Tibial artery (tissue), 4 donors: ENCODE measurements at regions not wholly inside any gene's neighbourhood (a gene's known extent, or its start where the extent isn't known, plus 50 kb on each side); places are given as distances from the start of the nearest gene placed in this dataset.
A peak's percentile ranks its signal among the peaks of the same experiment; 100 is the strongest.

Experiments used
- DNase-seq, 2 donors: peaks; one replicate each; pipeline ENCODE4 v3.0.0-alpha.2; 2019
- H3K27ac ChIP-seq, 2 donors: fragments of 200-600 bp; sonication (generic) in 1 of 2; 1 replicate in 1 of 2; 2 replicates in 1 of 2; pipeline ENCODE4 v1.5.1; 2018 to 2019; ENCODE audit warnings: mild to moderate bottlenecking in 1 of 2
- H3K27me3 ChIP-seq, 2 donors: fragments of 200-600 bp; sonication (generic) in 1 of 2; one replicate each; pipeline versions ENCODE4 v1.5.1 to v1.6.0; 2016 to 2019
- H3K36me3 ChIP-seq, 3 donors: fragments of 200-600 bp; sonication (generic) in 2 of 3; one replicate each; pipeline ENCODE4 v1.5.1; 2016 to 2019; ENCODE audit warnings: mild to moderate bottlenecking in 2 of 3
- H3K4me1 ChIP-seq, 4 donors: fragments of 200-600 bp; sonication (generic) in 2 of 4; 1 replicate in 3 of 4; 2 replicates in 1 of 4; pipeline ENCODE4 v1.5.1; 2016 to 2019
- H3K4me3 ChIP-seq, 2 donors: fragments of 200-600 bp; sonication (generic) in 1 of 2; 1 replicate in 1 of 2; 2 replicates in 1 of 2; pipeline ENCODE4 v1.5.1; 2018 to 2019; ENCODE audit warnings: mild to moderate bottlenecking in 2 of 2
- H3K9me3 ChIP-seq, 3 donors: fragments of 200-600 bp; sonication (generic) in 1 of 3; one replicate each; pipeline ENCODE4 v1.5.1; 2016 to 2019
- CTCF ChIP-seq, 2 experiments: fragments of 200-600 bp in 1 of 2; fragments of 450-650 bp in 1 of 2; IDR thresholded peaks; one replicate each; pipeline ENCODE4 v1.5.1; 2017 to 2019; ENCODE audit warnings: antibody characterized with exemption in 2 of 2, mild to moderate bottlenecking in 1 of 2, moderate library complexity in 1 of 2
- intact Hi-C: fragments of 100-400 bp; cut with DNase I; formaldehyde crosslinking; loops from one replicate; pipeline ENCODE4 v1.15.0; 2023; ENCODE audit warnings: low total_unique reads

- Histone ChIP-seq H3K36me3 (no peaks in the 10 kb centered on the region), H3K27ac (no peak overlapping the region), H3K27me3 (no peaks in the 10 kb centered on the region), H3K4me1 (peaks cover 0 to 8% (median 3%) of the 10 kb centered on the region in 4 donors), H3K9me3 (peaks cover 0 to 20% (median 10%) of the 10 kb centered on the region in 3 donors), H3K4me3 (no peak overlapping the region)
- intact Hi-C loops = no loop called here
- no peak for DNase-seq
- TF ChIP-seq CTCF (IDR thresholded peaks at IDR 0.05) = no peak
Measured at GRCh38 chr11:121814962-121815361, 301.1 kb downstream of the BLID start.

DNA sequence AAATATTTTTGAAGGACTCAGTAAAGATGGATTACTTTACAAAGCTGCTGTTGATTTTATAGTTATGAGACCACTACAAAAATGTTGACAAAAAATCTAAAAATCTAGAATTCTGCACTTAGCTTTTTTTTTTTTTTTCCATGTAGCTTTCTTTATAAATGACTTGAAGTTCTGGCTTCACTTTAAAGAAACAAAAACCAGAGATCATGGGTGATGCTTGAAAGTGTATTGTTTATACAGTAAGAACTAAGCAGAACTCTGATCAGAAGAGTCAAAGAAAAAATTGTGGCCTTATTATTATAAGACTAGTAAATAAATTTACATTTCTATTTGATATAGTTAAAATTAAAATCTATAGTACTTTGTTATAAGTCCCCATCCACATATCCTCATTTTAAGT, 301.7 kb downstream of the BLID start:
- H3K4me1 ChIP-seq = peaks cover 0 to 13% (median 5%) of the 10 kb centered on the region in 4 donors
- TF ChIP-seq CTCF (IDR thresholded peaks at IDR 0.05) = no peak
- H3K36me3 ChIP-seq = no peaks in the 10 kb centered on the region
- H3K27ac ChIP-seq = no peak overlapping the region
- H3K4me3 ChIP-seq = no peak overlapping the region
- H3K27me3 ChIP-seq = no peaks in the 10 kb centered on the region
- no peak for DNase-seq
- intact Hi-C loops = no loop called here
- peaks cover 0 to 20% (median 10%) of the 10 kb centered on the region in 3 donors for H3K9me3 ChIP-seq

GRCh38 chr11:121810291-121810690, 305.7 kb downstream of the BLID start:
- Histone ChIP-seq H3K36me3 (no peaks in the 10 kb centered on the region), H3K4me1 (peaks cover 0 to 15% (median 5%) of the 10 kb centered on the region in 4 donors), H3K4me3 (no peak overlapping the region), H3K27ac (peak overlapping the region; percentile 60 to 64), H3K27me3 (no peaks in the 10 kb centered on the region), H3K9me3 (peaks cover 0 to 20% (median 10%) of the 10 kb centered on the region in 3 donors)
- no peak for DNase-seq
- no peak for TF ChIP-seq CTCF (IDR thresholded peaks at IDR 0.05)
- intact Hi-C loops = no loop called here

- DNase-seq = no peak
- Histone ChIP-seq H3K4me1 (peaks cover 0 to 15% (median 5%) of the 10 kb centered on the region in 4 donors), H3K36me3 (no peaks in the 10 kb centered on the region), H3K4me3 (no peak overlapping the region), H3K27me3 (no peaks in the 10 kb centered on the region), H3K9me3 (peaks cover 0 to 16% (median 8%) of the 10 kb centered on the region in 3 donors), H3K27ac (no peak overlapping the region)
- intact Hi-C loops = no loop called here
- TF ChIP-seq CTCF (IDR thresholded peaks at IDR 0.05) = no peak
Measured at GRCh38 chr11:121808096-121808495, 307.9 kb downstream of the BLID start.

DNA sequence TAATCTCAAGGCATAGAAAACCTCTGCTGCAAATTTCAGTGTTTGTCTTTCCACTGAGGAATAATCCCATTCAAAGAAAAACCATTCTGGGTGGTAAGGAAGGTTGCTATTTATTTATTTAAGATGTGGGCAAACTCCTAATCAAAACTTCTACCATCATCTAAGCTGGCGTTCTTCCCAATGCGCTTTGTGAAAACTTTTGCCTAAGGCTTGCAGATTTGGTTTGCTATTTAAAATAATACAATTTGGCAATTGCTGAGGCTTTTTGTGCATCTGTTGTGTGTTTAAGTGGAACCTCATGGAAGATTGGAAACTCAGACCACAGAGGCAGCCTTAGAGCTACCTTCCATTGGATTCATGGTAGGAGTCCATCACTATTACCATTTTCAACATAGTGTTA, 309.0 kb downstream of the BLID start:
- Histone ChIP-seq H3K27ac (no peak overlapping the region), H3K36me3 (no peaks in the 10 kb centered on the region), H3K4me1 (peaks cover 0 to 15% (median 5%) of the 10 kb centered on the region in 4 donors), H3K9me3 (peaks cover 0 to 5% (median 0%) of the 10 kb centered on the region in 3 donors), H3K27me3 (no peaks in the 10 kb centered on the region), H3K4me3 (no peak overlapping the region)
- no peak for TF ChIP-seq CTCF (IDR thresholded peaks at IDR 0.05)
- intact Hi-C loops = no loop called here
- no peak for DNase-seq

DNA sequence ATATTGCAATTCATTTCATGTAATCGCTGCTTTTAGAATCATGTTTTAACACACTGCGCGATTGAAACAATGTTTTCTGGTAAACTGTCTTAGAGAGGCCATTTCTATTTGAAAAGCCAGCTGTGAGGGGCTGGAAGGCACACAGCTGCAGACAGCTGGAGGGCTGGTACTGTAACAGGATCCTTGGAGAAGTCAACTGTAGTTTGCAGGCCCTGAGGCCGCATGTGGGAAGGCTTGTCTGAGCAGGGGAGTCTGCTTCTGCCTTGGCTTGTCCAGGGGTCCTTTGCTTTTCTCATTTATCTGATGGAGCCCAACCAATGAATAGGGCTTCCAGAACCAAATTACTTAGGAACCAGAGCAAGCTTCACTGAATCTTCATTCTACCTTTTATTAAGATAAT, 313.5 kb downstream of the BLID start:
- TF ChIP-seq CTCF (IDR thresholded peaks at IDR 0.05) = no peak
- Histone ChIP-seq H3K4me3 (no peak overlapping the region), H3K9me3 (peaks cover 0 to 5% (median 0%) of the 10 kb centered on the region in 3 donors), H3K27ac (no peak overlapping the region), H3K27me3 (no peaks in the 10 kb centered on the region), H3K36me3 (no peaks in the 10 kb centered on the region), H3K4me1 (peaks cover 0 to 23% (median 16%) of the 10 kb centered on the region in 4 donors)
- intact Hi-C loops = no loop called here
- no peak for DNase-seq
